ENCODE measurements at regions not wholly inside any gene's neighbourhood (a gene's known extent, or its start where the extent isn't known, plus 50 kb on each side); places are given as distances from the start of the nearest gene placed in this dataset.
"Not testable (repeated sequence)": the region's sequence is repeated elsewhere in the genome, so short reads cannot be mapped to it uniquely, and the experiment has no call there.

DNA sequence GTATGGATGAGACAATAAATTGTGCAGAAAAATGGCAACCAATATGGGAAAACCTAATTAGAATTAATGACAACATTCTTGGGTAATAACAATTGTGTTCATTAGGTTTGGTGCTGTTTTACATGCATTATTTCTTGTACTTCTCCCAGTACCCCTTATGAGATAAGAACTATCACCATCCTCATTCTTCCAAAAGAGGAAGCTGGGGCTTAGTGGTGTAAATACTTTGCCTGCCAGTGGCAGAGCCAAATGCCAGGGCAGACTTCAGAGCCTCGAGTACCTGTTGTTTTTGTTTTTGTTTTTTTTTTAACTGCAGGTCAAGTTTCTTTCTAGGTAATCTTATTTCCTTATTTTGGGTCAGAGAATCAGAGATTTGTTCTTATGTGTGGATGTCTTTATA lies 206.4 kb downstream of the RHOU start:
- peaks cover 5% of the 10 kb centered on the region for H3K4me1 Mint-ChIP-seq (ENCODE audit: unreplicated experiment)
- no peak for DNase-seq (ENCODE audit: low spot score)
- H3K27ac Mint-ChIP-seq (ENCODE audit: unreplicated experiment) = no peak overlapping the region
- H3K4me3 Mint-ChIP-seq (ENCODE audit: unreplicated experiment) = no peak overlapping the region
- H3K27me3 Mint-ChIP-seq (ENCODE audit: unreplicated experiment) = peaks cover 8% of the 10 kb centered on the region
- TF ChIP-seq, protein P1, sequence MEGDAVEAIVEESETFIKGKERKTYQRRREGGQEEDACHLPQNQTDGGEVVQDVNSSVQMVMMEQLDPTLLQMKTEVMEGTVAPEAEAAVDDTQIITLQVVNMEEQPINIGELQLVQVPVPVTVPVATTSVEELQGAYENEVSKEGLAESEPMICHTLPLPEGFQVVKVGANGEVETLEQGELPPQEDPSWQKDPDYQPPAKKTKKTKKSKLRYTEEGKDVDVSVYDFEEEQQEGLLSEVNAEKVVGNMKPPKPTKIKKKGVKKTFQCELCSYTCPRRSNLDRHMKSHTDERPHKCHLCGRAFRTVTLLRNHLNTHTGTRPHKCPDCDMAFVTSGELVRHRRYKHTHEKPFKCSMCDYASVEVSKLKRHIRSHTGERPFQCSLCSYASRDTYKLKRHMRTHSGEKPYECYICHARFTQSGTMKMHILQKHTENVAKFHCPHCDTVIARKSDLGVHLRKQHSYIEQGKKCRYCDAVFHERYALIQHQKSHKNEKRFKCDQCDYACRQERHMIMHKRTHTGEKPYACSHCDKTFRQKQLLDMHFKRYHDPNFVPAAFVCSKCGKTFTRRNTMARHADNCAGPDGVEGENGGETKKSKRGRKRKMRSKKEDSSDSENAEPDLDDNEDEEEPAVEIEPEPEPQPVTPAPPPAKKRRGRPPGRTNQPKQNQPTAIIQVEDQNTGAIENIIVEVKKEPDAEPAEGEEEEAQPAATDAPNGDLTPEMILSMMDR (IDR thresholded peaks at IDR 0.05; ENCODE audit: unreplicated experiment) = no peak
- H3K9me3 Mint-ChIP-seq (ENCODE audit: unreplicated experiment) = no peaks in the 10 kb centered on the region
- no peaks in the 10 kb centered on the region for H3K36me3 Mint-ChIP-seq (ENCODE audit: low read depth, unreplicated experiment)

DNA sequence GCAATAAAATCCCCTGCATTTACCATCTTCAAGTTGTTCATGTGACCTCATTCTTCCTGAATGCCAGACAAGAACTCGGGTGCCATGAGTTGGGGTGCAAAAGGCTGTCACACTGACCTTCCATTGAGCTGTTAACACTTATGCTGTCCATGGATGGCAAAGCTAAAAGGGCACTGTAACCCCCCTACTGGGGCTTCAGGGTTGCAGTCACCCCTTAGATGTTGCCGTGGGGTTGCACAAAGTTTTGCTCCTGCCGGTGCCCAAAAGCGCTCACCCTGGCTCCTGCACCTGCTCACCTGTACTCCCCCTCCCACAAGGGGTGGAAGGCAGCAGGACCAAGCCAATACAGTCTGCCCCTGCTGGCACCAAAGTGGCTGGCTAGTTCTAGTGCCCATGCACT lies 208.2 kb downstream of the RHOU start:
- DNase-seq (ENCODE audit: low spot score) = no peak
- Mint-ChIP-seq H3K9me3 (ENCODE audit: unreplicated experiment) (no peaks in the 10 kb centered on the region), H3K4me3 (ENCODE audit: unreplicated experiment) (no peak overlapping the region), H3K36me3 (ENCODE audit: low read depth, unreplicated experiment) (no peaks in the 10 kb centered on the region), H3K4me1 (ENCODE audit: unreplicated experiment) (peaks cover under 1% of the 10 kb centered on the region), H3K27ac (ENCODE audit: unreplicated experiment) (no peak overlapping the region), H3K27me3 (ENCODE audit: unreplicated experiment) (no peaks in the 10 kb centered on the region)
- TF ChIP-seq, protein P1 (IDR thresholded peaks at IDR 0.05; ENCODE audit: unreplicated experiment) = no peak

DNA sequence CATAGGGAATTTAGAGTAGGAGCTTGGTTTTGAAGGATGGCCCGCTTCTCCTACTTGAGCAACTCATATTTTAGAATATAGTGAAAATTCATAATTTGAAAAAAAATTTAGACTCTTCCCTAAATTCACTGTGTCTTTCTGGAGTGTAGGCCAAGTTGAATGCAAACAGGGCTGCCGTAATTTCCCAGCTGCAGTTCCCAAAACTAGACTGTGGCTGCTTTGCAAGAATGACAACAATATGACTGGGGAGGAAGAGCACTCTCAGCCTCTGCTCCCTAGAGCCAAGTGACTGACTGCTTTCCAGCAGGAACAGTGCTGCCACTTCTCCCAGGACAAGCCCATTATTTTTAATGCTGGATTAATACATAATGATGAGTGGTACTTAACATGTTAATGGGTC lies 209.0 kb downstream of the RHOU start:
- H3K9me3 Mint-ChIP-seq (ENCODE audit: unreplicated experiment) = no peaks in the 10 kb centered on the region
- H3K4me1 Mint-ChIP-seq (ENCODE audit: unreplicated experiment) = no peaks in the 10 kb centered on the region
- TF ChIP-seq, protein P1 (IDR thresholded peaks at IDR 0.05; ENCODE audit: unreplicated experiment) = no peak
- no peaks in the 10 kb centered on the region for H3K36me3 Mint-ChIP-seq (ENCODE audit: low read depth, unreplicated experiment)
- no peak overlapping the region for H3K27ac Mint-ChIP-seq (ENCODE audit: unreplicated experiment)
- H3K4me3 Mint-ChIP-seq (ENCODE audit: unreplicated experiment) = no peak overlapping the region
- no peaks in the 10 kb centered on the region for H3K27me3 Mint-ChIP-seq (ENCODE audit: unreplicated experiment)
- no peak for DNase-seq (ENCODE audit: low spot score)

DNA sequence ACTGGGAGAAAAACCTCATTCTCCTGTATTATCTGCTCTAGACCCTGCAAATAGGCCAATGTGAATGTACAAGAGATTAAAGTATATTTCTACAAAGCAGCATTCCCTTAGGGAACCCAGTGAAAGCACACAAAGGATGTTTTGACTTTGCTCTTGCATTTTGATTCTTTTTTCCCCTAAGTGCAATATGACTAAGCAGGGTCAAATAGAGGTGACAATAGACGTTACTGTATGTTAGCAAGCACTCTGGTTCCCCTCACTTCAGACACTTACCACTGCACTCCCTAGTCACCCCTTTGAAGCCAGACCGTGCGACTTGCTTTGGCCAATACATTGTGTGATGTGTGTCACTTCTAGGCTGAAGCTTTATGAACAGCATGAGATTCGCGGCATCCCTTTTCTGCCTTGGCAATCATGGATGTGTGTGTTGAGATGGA lies 209.7 kb downstream of the RHOU start:
- Mint-ChIP-seq H3K27me3 (ENCODE audit: unreplicated experiment) (no peaks in the 10 kb centered on the region), H3K9me3 (ENCODE audit: unreplicated experiment) (no peaks in the 10 kb centered on the region), H3K36me3 (ENCODE audit: low read depth, unreplicated experiment) (no peaks in the 10 kb centered on the region), H3K4me1 (ENCODE audit: unreplicated experiment) (no peaks in the 10 kb centered on the region), H3K4me3 (ENCODE audit: unreplicated experiment) (no peak overlapping the region), H3K27ac (ENCODE audit: unreplicated experiment) (no peak overlapping the region)
- TF ChIP-seq, protein P1 (IDR thresholded peaks at IDR 0.05; ENCODE audit: unreplicated experiment) = no peak
- no peak for DNase-seq (ENCODE audit: low spot score)

DNA sequence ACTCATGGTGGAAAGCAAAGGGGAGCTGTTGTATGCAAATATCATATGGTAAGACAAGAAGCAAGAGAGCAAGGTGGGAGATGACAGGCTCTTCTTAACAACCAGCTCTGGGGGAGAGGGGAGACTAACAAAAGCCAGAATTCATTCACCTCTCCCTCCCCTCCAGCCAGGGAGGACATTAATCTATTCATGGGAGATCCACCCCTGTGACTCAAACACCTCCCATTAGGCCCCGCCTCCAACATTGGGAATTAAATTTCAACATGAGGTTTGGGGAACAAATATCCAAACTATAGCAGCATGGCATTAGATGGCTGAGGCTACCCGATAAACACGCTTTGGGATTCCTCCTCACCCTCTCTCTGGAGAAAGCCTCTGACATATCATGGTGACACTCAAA lies 210.6 kb downstream of the RHOU start:
- no peak overlapping the region for H3K27ac Mint-ChIP-seq (ENCODE audit: unreplicated experiment)
- no peaks in the 10 kb centered on the region for H3K27me3 Mint-ChIP-seq (ENCODE audit: unreplicated experiment)
- H3K4me3 Mint-ChIP-seq (ENCODE audit: unreplicated experiment) = no peak overlapping the region
- no peak for DNase-seq (ENCODE audit: low spot score)
- H3K9me3 Mint-ChIP-seq (ENCODE audit: unreplicated experiment) = no peaks in the 10 kb centered on the region
- no peaks in the 10 kb centered on the region for H3K36me3 Mint-ChIP-seq (ENCODE audit: low read depth, unreplicated experiment)
- H3K4me1 Mint-ChIP-seq (ENCODE audit: unreplicated experiment) = no peaks in the 10 kb centered on the region
- TF ChIP-seq, protein P1 (IDR thresholded peaks at IDR 0.05; ENCODE audit: unreplicated experiment) = no peak

DNA sequence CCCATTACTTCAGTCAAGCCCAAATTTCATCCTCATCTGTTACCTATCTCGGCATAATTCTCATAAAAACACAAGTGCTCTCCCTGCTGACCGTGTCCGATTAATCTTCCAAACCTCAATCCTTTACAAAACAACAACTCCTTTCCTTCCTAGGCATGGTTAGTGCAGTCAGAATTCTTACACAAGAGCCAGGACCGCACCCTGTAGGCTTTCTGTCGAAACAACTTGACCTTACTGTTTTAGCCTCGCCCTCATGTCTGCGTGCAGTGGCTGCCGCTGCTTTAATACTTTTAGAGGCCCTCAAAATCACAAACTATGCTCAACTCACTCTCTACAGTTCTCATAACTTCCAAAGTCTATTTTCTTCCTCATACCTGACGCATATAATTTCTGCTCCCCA lies 214.3 kb downstream of the RHOU start:
- H3K4me3 Mint-ChIP-seq (ENCODE audit: unreplicated experiment); DNase-seq (ENCODE audit: low spot score); H3K4me1 Mint-ChIP-seq (ENCODE audit: unreplicated experiment); H3K36me3 Mint-ChIP-seq (ENCODE audit: low read depth, unreplicated experiment); H3K9me3 Mint-ChIP-seq (ENCODE audit: unreplicated experiment); H3K27ac Mint-ChIP-seq (ENCODE audit: unreplicated experiment); H3K27me3 Mint-ChIP-seq (ENCODE audit: unreplicated experiment): not testable (repeated sequence)

Measured in endothelial cell (in vitro differentiated cells).